ENCODE measurements at regions not wholly inside any gene's neighbourhood (a gene's known extent, or its start where the extent isn't known, plus 50 kb on each side); places are given as distances from the start of the nearest gene placed in this dataset.
"Not testable (repeated sequence)": the region's sequence is repeated elsewhere in the genome, so short reads cannot be mapped to it uniquely, and the experiment has no call there.

DNA sequence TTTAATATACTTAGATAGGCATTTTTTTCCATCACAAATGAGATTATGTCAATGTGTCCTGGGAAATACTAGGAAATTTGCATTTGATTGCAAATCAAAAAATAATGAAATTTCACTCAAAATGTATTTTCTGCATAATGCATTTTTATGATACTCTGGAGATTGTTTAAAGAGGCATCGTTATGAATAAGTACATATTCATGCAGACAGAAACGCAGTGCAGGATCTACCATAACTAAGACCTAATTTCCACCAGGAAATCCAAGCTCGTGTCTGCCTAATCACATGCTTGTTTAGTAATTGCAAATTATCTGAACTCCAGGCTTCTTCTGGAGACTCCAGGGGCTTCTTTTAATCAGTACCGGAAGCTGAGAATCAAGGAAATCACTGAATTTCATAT is 163.5 kb upstream of the MXRA5 start:
- no peak for DNase-seq

DNA sequence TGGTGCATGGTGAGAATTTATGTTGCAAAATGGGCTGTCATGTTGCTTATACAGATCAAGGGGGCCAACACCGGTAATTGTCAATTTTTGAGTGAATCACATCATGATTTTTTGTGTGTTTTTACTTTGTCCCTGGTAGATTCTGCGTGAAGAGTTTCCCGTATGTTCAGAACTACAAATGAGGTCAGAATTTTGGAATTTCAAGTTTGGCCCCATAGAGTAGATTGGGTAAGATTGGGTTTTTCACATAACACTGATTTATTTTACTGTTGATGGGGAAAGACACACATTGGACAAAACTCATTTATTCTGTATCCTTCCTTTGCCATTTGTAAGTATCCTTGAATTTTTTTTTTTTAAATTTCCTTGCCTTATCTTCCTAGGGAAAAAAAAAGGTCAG is 158.5 kb upstream of the MXRA5 start:
- DNase-seq: no peak

DNA sequence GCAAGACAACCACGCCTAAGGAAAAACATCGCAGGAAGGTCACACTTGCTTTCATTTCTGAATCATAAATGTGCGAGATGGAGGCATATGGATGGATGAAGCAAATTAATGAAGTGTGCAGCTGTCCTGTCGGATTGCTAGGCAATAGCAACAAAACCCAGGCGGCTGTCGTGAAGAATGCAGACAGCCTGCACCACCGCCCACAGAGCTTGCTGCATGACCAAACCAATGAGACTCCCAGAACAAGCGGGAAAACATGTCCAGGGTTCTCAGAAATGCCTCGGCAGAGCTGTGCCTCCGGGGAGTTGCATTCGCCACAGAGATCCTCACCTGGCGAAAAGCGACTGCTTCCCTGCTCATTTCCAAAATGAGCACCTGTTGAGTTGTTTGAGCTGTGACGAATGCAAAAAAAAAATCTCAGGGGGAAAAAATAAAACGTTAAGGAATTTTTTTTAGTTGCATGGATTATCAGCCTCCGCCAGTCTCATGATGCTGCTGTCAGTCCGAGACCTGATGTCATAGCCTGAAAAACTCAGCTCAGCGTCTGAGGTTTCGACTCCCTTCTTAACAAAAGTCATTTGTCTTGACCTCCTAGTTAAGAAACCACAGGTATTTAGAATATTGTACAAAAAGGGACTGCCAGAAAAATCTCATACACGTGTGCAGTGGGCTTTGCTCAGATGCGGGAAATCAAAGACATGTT is 155.5 kb upstream of the MXRA5 start:
- DNase-seq: peak; percentile 15

DNA sequence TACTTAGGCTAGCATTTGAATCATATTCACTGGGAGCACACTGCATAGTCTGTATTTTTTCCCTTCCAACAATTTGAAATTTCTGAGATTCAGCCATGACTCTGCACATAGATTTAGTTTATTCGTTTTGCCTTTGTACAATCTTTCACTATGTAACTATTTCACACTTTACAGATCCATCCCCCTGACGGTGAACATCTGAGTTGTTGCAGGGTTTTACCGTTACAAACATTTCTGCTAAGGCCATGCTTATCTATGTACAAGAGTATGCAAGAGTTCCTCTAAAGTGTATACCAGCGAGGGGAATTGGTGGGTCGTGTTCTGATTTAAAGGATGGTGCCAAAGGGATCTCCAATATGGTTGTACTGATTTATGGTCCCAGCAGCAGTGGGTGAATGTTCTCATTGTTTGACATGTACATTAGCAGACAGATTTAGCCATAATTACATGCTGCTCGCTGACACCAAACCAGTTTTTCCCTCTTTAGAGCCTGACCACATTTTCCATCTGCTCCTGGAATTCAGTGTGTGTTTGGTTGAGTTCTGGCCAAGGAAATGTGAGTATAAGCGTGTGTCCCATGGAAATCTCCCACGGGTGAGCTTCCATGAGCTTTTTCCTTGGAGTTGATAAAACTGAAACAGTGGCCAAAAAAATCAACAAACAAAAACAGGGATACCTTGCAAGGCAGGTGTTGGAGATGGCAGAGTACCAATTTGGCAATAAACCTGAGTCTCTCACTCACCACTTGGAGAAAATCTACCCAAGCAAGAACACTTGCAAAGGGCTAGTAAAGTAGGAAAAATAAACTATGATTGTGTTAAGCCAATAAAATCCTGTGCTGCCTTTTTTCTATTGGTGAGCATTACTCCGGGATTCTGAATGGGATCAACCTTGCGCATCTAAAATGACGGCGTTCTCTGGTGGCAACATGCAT is 149.7 kb upstream of the MXRA5 start:
- not testable (repeated sequence) for DNase-seq

DNA sequence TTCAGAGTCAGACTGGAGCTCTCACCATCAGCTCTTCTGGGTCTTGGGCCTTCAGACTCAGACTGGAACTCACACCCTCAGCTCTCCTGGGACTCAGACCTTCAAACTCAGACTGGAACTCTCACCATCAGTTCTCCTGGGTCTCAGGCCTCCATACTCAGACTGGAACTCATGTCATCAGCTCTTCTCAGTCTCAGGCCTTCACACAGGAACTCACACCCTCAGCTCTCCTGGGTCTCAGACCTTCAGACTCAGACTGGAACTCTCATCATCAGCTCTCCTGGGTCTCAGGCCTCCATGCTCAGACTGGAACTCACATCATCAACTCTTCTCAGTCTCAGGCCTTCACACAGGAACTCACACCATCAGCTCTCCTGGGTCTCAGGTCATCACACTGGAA is 147.2 kb upstream of the MXRA5 start:
- no peak for DNase-seq

DNA sequence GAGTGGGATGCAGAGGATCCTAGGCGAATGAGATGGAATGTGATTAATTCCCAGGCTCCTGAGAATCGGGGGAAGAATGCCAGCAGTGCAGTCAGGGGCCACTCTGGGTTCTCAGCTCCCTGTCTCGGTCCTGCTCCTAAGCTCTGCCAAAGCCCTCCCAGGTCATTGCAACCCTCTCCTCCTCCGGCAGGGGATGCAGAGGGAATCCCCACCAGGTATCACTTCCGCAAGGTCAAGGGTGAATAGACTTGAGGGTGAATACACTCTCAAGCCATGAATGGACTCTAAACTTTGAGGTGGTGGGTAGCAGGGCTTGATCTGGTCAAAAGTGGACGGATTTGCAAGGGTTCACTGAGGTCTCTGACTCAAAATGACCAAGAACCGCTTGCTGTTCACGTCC is 139.3 kb upstream of the MXRA5 start:
- no peak for DNase-seq

DNA sequence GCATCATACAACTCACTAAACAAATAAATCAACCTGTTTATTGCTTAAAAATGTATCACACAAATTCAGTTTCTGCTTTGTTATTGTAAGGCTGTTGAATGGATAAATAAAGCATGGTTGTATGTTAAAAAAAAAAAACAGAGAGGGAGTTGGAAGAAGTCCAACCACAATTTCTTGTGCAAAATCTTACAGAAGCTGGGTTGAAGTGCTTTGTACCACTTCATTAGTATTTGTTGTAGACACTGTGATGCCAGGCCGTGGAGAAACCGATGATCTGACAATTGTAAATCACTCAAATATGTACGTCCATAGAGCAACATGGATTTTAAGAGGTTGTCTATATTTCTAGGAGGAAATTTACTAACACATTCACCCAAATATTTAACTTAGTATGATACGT is 132.6 kb upstream of the MXRA5 start:
- no peak for DNase-seq

DNA sequence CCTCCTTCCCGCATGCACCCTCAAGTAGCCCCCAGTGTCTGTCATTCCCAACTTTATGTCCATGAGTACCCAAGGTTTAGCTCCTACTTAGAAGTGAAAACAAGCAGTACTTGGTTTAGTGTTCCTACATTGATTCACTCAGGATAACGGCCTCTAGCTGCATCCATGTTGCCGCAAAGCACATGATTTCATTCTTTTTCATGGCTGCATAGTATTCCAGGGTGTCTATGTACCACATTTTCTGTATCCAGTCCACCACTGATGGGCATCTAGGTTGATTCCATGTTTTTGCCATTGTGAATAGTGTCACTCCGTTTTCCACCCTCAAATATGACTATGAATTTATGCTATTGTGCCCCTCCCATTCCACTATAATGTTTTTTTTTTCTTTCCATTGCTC is 130.5 kb upstream of the MXRA5 start:
- no peak for DNase-seq

DNA sequence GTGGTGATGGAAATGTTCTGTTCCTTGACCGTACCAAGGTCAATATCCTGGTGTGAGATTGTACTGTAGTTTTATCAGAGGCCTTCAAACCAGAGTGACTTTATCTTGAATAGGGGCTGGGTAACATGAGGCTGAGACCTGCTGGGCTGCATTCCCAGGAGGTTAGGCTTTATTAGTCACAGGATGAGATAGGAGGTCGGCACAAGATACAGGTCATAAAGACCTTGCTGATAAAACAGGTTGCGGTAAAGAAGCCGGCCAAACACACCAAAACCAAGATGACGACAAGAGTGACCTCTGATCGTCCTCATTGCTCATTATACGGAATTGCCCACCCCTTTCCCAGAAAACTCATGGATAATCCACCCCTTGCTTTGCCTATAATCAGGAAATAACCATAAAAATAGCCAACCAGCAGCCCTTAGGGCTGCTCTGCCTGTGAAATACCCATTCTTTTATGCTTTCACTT is 123.8 kb upstream of the MXRA5 start:
- DNase-seq: not testable (repeated sequence)

DNA sequence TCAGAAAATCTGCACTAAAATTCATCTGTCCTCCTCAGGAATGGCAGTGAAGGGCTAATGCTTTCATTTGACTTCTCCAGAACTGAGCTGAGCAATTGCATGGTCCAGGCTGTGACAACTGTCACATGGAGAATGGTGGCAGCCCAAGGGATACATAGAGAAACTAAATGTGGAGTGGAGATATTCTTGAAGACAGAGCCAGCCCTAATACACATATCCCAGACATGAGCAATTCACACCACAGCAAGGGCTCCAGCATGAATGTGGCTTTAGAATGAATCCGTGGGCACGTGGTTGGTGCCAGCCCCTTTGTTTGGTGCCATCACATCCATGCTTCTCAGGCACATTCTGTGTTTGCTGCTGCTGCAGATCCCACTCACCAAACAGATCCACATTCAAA is 121.6 kb upstream of the MXRA5 start:
- no peak for DNase-seq

DNA sequence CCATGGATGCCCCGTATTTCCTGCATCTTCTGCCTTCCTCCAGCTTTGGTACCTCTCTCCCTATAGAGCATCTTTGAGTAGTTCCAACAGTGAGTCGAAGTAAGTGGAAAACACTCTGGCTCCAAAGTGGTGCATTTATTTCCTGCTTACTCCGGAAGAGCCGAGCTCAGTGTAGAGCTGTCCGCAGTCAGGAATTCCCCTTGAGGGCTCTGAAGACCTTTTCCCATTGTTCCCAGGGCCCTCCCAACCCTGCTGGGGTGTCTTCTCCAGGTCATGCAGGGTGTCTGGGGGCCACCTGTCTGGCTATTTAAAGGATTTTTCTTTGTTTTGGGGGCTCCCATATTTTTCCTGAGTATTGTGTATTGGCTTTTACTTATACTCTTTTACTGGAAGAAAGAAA is 118.6 kb upstream of the MXRA5 start:
- no peak for DNase-seq

DNA sequence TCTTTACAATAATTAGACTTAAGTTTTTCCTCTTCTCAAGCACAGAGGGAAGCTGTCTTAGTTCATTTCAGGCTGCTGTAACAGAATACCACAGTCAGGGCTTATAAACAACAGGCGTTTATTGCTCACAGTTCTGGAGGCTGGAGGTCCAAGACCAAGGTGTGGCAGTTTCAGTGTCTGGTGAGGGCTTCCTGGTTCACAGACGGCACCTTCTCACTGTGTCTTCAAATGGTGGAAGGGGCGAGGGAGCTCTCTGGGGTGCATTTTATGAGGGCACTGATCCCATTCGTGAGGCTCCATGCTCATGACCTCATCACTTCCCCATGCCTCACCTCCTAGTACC is 115.7 kb upstream of the MXRA5 start:
- DNase-seq: no peak

DNA sequence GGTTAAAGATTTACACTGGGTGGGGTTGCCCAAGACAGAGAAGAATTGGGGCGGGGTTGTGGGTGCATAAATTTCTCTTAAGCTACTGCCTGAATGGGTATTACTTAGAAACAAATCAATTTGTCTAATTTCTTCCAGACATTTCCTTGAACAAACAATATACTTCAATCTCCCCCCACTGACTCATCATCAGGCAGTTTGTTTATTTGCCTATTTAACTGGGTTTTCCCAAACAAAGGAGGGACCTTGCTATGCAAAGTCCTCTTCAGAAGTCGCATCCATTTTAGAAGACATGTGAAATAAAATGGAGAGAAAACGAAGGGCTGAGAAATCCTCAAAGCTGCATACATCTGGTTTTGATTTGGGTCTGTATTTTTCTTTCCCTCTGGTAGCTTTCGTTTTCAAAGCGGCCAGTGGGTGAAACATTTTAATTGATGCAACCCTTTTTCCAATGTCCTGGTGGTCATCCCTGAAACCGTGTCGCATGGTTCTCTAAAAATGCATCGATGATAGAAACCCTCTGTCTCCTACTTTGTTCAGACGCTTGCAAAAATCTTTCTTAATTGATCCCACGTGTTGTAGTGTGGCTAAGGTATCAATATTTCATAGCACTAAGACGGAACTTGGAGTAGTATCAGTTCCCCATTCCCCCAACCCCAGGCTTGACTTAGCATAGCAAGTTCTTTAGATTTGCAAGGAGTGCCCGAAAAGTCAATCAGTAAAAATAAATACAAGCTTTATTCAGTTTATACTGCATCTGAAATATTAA is 115.1 kb upstream of the MXRA5 start:
- no peak for DNase-seq

DNA sequence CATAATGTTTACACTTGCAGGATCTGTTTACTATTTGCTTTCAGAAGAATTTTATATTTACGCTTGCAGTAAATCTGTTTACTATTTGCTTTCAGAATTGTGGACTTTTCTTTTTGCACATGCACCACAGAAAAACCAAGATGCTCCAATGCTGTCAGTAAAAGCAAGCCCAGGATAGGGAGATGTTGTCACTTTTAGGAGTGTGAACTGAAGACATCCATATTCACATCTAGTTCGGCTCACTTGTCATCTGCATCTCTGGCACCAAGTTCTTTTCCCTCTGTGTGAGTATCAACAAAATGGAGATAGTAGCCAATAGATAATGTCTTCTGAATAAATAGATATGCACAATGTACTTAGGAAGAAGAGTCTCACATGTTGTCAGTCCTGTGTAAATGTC is 109.3 kb upstream of the MXRA5 start:
- no peak for DNase-seq

DNA sequence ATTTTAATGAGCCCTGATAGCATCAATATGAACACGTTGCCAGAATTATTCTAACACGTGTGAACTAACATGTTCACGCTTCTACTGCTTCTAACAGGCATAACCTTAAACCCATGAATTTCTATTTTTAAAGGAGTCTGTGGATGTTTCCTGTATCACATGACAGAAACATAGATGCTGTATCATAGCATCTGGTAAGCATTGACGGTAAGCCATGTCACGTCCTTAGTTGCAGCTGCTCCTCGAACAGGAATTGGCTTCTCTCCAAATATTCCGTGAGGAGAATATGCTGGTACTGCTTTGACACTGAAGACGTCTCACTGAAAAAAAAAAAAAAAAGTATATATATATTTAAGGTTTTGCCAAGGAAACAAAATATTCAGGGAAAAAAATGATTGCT is 105.1 kb upstream of the MXRA5 start:
- no peak for DNase-seq

DNA sequence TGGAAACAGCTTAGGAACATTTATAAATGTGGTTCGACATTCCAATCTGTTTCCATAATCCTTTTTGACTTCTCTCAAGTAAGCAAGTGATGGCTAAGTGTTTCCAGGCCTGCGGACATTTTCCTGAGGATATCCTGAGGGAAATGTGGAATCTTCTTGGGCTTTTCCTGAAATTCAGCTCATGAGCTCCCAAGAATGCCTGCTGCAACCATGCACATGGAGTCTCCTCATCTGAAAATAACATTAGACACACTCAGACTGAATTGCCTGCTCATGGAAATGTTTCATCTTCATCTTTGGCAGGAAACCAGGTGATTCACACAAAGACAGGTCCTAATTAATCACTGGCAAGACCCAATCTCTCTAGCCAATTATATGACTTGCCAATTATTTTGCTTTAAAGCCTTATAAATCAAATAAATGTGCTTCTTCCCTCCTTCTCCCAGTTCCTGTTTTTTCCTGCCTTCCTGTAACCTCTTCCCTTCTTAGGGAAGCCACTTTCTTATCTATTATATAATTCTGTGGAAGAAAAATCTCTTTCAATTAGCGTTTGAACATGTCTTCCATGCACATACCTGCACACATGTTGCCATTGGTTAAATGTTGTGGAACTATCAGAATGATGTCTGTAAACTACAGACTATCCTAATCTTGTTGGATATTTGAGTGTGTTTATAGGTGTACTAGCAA is 104.6 kb upstream of the MXRA5 start:
- DNase-seq: no peak

DNA sequence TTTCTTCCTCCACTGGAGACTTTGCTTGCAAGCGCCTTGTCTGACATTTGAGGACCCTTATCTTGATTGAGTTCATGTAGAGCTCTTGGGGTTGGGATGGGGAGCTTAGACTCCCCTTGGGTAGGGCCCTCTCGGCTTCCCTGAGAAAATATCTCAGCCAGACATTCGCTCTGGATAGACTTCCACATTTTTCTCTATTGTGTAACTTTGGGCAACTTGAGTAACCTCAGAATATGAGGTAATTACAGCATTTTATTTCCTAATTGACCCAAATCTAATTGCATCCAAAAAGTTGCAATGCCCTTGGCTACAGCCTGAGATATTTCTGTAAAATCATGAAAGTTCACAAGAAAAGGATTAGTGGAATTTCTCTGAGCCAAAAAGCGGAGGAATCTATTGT is 102.8 kb upstream of the MXRA5 start:
- DNase-seq: no peak

DNA sequence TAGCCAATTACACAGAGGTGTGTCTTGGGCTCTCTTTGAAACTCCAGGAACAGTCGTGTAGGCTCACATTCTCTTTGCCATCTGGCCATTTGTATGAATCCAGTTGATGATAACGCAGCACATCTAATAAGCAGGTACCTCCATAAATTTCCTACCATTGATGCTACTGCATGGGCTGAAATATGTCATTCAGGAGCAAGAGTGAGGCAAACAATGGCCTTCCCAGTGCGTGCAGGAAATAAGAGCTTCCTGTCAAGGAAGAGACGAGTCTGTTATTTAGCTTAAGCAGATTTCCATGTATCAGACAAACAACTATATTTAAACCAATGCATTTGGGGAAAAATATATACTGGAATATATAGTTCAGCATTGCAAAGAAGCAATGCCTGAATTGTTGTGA is 102.1 kb upstream of the MXRA5 start:
- no peak for DNase-seq

DNA sequence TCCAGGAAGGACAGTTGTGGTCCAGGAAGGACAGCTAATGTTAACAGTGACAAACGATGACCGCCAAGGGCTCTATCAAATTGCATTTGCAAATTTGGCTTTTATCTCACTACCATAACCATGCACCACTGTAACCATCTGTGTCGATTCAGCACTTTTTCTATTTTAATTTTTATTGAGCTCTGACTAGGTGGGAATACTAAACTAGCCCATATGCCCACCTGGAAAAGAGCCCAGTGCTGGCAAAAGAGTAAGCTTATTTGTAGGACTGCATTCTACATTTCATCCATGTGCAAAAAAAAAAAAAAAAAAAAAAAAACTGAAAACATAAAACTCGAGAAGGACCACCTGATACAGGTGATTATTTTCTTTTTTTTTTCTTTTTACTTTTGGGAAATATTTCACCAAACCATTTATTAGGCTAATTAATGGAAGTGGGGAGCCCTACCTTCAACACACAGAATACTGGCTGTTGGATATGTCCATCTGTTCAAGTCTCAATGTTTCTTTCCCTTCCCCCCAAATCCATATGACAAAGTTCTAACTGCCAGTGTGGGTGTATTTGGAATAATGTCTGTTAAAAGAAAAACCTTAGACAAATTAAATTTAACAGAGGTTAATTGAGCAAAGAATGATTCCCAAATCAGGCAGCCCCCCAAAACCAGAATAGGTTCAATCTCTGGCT is 99.5 kb upstream of the MXRA5 start:
- DNase-seq: no peak

DNA sequence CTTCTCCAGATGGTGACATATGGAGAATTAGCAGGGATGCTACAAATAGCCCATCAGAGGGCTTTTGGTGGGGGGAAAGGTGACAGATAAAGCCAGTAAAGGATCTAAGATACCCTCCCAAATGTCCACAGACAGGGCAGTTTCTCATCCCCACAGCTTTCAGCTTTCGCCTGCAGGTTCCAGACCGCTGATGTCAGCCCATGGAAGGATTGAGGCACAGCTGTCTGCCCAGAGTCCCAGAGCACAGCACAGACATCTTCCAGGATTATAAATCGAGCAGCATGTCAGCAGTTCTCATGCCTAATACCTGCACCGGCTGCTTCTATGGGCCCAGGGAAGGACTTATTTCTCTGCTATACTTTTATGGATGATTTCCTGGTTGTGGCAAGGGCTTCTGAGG is 96.7 kb upstream of the MXRA5 start:
- DNase-seq: no peak

DNA sequence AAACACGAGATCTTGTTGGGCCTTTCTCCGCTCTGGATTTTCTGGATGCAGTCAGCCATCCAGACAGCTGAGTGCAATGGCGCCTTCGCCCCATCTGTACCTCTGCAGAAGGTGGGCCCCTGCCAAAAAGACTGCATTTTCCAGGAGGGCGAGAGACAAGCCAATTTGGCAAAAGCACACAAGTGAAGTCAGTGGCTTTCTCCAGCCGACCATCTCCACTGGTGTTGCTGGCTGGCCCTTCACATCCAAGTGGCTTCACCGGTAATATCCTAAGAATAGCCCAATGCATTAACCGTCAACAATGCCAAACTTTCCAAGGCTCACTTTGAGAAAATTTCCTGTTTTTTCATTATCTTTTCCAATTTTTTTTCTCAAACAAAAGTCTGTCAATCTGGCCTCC is 96.2 kb upstream of the MXRA5 start:
- no peak for DNase-seq

DNA sequence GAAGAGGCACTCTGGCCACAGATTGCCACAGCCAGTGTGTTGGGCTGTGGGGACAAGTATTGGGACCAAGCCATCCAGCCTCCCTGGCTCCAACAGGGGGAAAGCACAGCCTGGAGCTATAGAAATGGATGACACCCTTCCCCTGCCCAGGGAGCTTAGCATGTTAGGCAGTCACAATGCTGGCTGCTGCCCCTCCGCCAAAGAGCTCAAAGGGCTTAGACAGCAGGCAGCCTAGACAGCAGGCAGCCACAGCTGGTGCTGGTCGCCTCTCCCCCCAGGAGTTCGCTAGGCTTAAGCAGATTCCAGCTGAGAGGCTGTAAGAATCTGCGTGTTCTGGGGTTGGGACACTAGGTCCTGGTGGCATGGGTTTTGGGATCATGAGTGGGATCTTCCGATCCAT is 94.5 kb upstream of the MXRA5 start:
- DNase-seq: no peak

Measured in left kidney (tissue), 1 donor.